Ovary (tissue), 3 donors: ENCODE measurements at regions not wholly inside any gene's neighbourhood (a gene's known extent, or its start where the extent isn't known, plus 50 kb on each side); places are given as distances from the start of the nearest gene placed in this dataset.

ENCODE experiments used
- CTCF ChIP-seq, 3 donors: fragments of 450-650 bp in 2 of 3; fragments of 200-600 bp in 1 of 3; IDR thresholded peaks; one replicate each; pipeline versions ENCODE4 v1.5.1 to v1.8.0; 2016 to 2022; ENCODE audit warnings: antibody characterized with exemption in 3 of 3, mild to moderate bottlenecking in 1 of 3
- EP300 ChIP-seq: sonication (generic); formaldehyde crosslinking; IDR thresholded peaks from one replicate; pipeline ENCODE4 v1.6.1; 2017; ENCODE audit warnings: antibody characterized with exemption
- POLR2A ChIP-seq: fragments of 450-650 bp; IDR thresholded peaks from one replicate; pipeline ENCODE4 v1.6.1; 2017; ENCODE audit warnings: antibody characterized with exemption, mild to moderate bottlenecking, moderate library complexity
- donor health status: DM: no; HTN: no; CAD: no.

- TF ChIP-seq EP300 (no peak), POLR2A (no peak), CTCF (IDR thresholded peaks at IDR 0.05) (no peak)
Observed at GRCh38 chr5:118762291-118762690, 226.1 kb downstream of the DTWD2 start.
